Stimulated activated naive B cell treated with anti-CD40 and anti-IgM and Interleukin-4, amounts not matched to agents 10 μg/mL and 1 μg/mL and 100 μg/mL, for 72 hours (primary cell): ENCODE measurements at regions not wholly inside any gene's neighbourhood (a gene's known extent, or its start where the extent isn't known, plus 50 kb on each side); places are given as distances from the start of the nearest gene placed in this dataset.
"Not testable (repeated sequence)": the region's sequence is repeated elsewhere in the genome, so short reads cannot be mapped to it uniquely, and the experiment has no call there.

ENCODE experiments used
- ATAC-seq, 2 donors: fragments of 150-1000 bp; cut with Tn5 transposase; replicated peaks; 2 replicates each; pipeline ENCODE4 v1.10.0; 2021; ENCODE audit warnings: moderate library complexity in 1 of 2
- DNase-seq: peaks from one replicate; pipeline ENCODE4 v3.0.0; 2021
- H3K27ac Mint-ChIP-seq: one replicate; pipeline ENCODE4 v1.8.0; 2022; ENCODE audit warnings: mild to moderate bottlenecking, mixed read lengths
- H3K27me3 Mint-ChIP-seq, 2 donors: one replicate each; pipeline ENCODE4 v1.8.0; 2022; ENCODE audit warnings: mixed read lengths in 2 of 2
- H3K36me3 Mint-ChIP-seq, 2 donors: one replicate each; pipeline ENCODE4 v1.8.0; 2022; ENCODE audit warnings: mixed read lengths in 2 of 2, mild to moderate bottlenecking in 1 of 2
- H3K4me1 Mint-ChIP-seq, 2 donors: one replicate each; pipeline ENCODE4 v1.8.0; 2022; ENCODE audit warnings: mixed read lengths in 2 of 2, mild to moderate bottlenecking in 1 of 2
- H3K4me3 Mint-ChIP-seq, 2 donors: one replicate each; pipeline ENCODE4 v1.8.0; 2022; ENCODE audit warnings: mild to moderate bottlenecking in 2 of 2, mixed read lengths in 2 of 2, moderate library complexity in 1 of 2
- H3K9me3 Mint-ChIP-seq, 2 donors: one replicate each; pipeline ENCODE4 v1.8.0; 2022; ENCODE audit warnings: mixed read lengths in 2 of 2, mild to moderate bottlenecking in 1 of 2

GRCh38 chr7:159303510-159303909, 158.8 kb upstream of the VIPR2 start:
- ATAC-seq, H3K27ac Mint-ChIP-seq, H3K9me3 Mint-ChIP-seq, H3K4me3 Mint-ChIP-seq, H3K36me3 Mint-ChIP-seq, H3K27me3 Mint-ChIP-seq, DNase-seq, H3K4me1 Mint-ChIP-seq: not testable (repeated sequence)

DNA sequence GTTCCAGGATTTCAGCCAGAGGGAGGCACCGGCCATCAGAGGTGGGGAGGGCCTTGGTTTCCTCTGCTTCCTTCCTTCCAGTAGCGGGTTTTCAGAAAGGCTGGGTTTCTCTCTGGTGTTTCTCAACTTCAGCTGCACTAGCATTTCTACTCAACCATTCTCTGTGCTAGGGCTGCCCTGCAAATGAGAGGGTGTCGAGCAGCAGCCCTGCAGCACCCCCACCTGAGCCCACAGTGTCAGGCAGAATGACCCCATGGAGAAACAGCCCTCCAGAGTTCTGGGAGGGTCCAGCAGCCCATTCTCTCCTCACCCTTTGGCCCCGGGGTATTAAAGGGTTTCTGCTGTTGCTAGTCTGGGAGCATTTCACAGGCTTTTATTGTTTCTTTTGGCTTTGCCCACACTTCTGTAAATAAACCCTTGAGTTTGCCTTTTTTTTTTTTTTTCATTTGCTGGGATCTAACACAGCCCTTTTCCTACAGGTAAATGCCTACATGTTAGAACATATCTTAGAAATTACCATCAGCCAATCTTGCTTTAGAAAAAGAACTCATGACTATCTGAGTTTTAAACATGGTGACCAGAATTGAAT, 151.5 kb upstream of the VIPR2 start:
- Mint-ChIP-seq H3K4me3 (no peak overlapping the region), H3K4me1 (no peaks in the 10 kb centered on the region), H3K9me3 (peaks cover 0 to 8% of the 10 kb centered on the region in 2 donors), H3K36me3 (no peaks in the 10 kb centered on the region), H3K27me3 (peaks cover 5 to 7% of the 10 kb centered on the region in 2 donors), H3K27ac (no peak overlapping the region)
- ATAC-seq (no peak), DNase-seq (no peak)

DNA sequence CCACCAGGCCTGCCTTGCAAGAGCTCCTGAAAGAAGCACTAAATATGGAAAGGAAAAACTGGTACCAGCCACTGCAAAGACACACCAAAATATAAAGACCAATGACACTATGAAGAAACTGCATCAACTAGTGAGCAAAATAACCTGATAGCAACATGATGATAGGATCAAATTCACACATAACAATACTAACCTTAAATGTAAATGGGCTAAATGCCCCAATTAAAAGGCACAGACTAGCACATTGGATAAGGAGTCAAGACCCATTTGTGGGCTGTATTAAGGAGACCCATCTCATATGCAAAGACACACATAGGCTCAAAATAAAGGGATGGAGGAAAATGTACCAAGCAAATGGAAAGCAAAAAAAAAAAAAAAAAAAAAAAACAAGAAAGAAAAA, 141.8 kb upstream of the VIPR2 start:
- not testable (repeated sequence) for H3K27ac Mint-ChIP-seq, DNase-seq, H3K36me3 Mint-ChIP-seq, H3K4me1 Mint-ChIP-seq, H3K4me3 Mint-ChIP-seq, ATAC-seq
- H3K27me3 Mint-ChIP-seq = peaks cover 10 to 17% of the 10 kb centered on the region in 2 donors
- H3K9me3 Mint-ChIP-seq = peaks cover 13 to 19% of the 10 kb centered on the region in 2 donors

DNA sequence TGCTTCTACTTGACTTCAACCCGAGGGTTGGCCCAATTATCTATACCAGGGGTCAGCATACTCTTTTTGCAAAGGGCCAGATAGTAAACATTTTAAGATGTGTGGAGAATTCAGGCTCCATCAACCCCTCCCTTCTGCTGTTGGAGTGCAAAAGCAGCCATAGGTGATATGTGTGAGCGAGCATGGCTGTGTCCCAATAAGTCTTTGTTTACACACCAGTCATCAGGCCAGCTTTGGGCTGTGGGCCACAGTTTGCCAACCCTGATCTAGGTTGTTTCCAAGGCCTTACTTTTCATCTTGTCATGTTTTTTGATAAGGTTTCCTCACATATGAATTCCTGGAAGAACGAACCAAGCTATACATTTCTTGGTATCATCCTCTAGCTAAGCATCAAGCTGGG, 136.9 kb upstream of the VIPR2 start:
- Mint-ChIP-seq H3K27me3 (peaks cover 24 to 26% of the 10 kb centered on the region in 2 donors), H3K4me1 (no peaks in the 10 kb centered on the region), H3K4me3 (no peak overlapping the region), H3K9me3 (peaks cover 5 to 16% of the 10 kb centered on the region in 2 donors), H3K36me3 (no peaks in the 10 kb centered on the region), H3K27ac (no peak overlapping the region)
- DNase-seq (no peak), ATAC-seq (no peak)

DNA sequence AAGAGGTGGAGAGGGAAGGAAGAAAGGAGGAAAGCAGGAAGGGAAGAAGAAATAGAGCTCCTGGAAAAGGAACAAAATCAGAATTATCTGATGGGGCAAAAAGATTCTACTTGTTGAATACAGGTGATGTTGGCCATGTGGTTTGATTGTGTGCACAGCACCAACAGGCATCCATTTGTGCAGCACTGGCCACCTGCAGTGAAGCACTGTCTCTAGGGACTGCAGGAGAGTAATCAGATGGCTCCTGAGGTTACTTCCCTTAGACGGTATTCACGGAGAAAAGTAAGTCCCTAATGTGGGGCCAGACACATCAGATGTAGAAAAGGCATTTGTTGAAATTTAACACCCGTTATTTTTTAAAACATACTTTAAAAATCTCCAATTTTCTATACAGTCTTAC, 135.3 kb upstream of the VIPR2 start:
- no peak overlapping the region for H3K27ac Mint-ChIP-seq
- H3K4me3 Mint-ChIP-seq = no peak overlapping the region
- ATAC-seq = no peak
- H3K36me3 Mint-ChIP-seq = no peaks in the 10 kb centered on the region
- H3K4me1 Mint-ChIP-seq = no peaks in the 10 kb centered on the region
- peaks cover 10 to 16% of the 10 kb centered on the region in 2 donors for H3K9me3 Mint-ChIP-seq
- peaks cover 20 to 21% of the 10 kb centered on the region in 2 donors for H3K27me3 Mint-ChIP-seq
- DNase-seq = no peak

DNA sequence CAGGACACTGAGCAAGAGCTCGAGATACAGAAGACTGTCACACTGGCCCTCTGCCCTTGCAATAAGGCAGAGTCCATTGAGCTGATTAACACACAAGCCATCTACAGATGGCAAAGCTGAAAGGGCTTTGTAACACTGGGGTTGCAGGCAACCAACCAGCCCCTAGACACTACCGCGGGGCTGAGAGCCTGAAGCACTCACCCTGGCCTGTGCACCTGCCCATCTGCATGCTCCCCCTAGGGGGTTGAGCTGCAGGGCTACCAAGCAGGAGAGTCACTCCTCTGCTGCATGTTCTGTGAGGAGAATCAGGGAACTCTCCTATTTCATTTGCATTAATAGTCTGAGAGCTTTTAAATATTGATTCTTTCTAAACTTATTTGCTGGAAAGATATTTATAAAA, 128.1 kb upstream of the VIPR2 start:
- Mint-ChIP-seq H3K4me1 (no peaks in the 10 kb centered on the region), H3K27me3 (peaks cover 3 to 19% of the 10 kb centered on the region in 2 donors), H3K9me3 (peaks cover 31 to 32% of the 10 kb centered on the region in 2 donors), H3K36me3 (no peaks in the 10 kb centered on the region), H3K4me3 (no peak overlapping the region), H3K27ac (no peak overlapping the region)
- DNase-seq (no peak), ATAC-seq (no peak)

DNA sequence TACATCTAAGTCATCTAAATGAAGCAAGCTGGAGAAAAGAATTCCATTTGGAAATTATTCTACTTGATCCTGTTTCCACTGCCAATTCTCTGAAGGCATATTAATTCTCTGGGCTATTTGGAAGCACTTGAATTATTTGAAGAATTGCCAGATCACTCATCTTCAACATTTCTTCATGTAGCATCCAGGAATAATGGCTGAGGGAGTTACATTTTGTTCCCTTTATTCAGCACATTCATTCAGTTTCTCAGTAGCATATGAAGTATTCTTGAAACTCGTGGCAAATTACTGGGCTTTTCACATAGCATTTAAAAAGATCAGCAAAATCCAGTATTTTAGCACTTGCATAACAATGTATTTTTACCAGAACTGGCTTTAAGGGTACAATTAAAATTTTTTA, 127.1 kb upstream of the VIPR2 start:
- H3K4me3 Mint-ChIP-seq = no peak overlapping the region
- ATAC-seq = no peak

GRCh38 chr7:159269745-159270144, 125.1 kb upstream of the VIPR2 start:
- ATAC-seq (no peak), DNase-seq (no peak)
- Mint-ChIP-seq H3K36me3 (no peaks in the 10 kb centered on the region), H3K9me3 (peaks cover 20 to 25% of the 10 kb centered on the region in 2 donors), H3K4me3 (no peak overlapping the region), H3K4me1 (no peaks in the 10 kb centered on the region), H3K27me3 (peaks cover 3 to 9% of the 10 kb centered on the region in 2 donors), H3K27ac (no peak overlapping the region)

More for the DNA sequence above, 127.1 kb upstream of the VIPR2 start:
- Mint-ChIP-seq H3K36me3 (no peaks in the 10 kb centered on the region), H3K27me3 (peaks cover 3 to 9% of the 10 kb centered on the region in 2 donors), H3K4me1 (no peaks in the 10 kb centered on the region), H3K27ac (no peak overlapping the region), H3K9me3 (peaks cover 29 to 31% of the 10 kb centered on the region in 2 donors)
- DNase-seq = no peak

DNA sequence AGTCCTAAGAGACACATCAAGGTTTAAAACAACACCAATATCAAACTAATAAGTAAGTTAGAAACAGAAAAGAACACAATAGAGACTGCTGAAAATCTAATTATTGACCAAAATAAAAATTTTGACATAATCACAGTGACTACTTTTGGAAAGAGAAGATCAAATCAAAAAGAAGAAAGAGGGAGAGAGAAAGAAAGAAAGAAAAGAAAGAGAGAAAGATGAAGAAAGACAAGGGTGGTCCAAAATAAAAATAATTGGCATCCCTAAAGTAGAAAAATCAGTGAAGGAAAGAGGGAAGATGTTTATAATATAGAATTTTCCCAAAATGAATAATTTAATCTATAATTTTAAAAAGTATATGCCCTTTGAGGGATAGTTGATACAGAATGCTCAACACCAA, 118.8 kb upstream of the VIPR2 start:
- Mint-ChIP-seq H3K27ac (no peak overlapping the region), H3K4me1 (no peaks in the 10 kb centered on the region), H3K9me3 (peaks cover 11 to 18% of the 10 kb centered on the region in 2 donors), H3K27me3 (peaks cover 0 to 6% of the 10 kb centered on the region in 2 donors), H3K4me3 (no peak overlapping the region), H3K36me3 (peaks cover 0 to 4% of the 10 kb centered on the region in 2 donors)
- no peak for ATAC-seq
- no peak for DNase-seq

DNA sequence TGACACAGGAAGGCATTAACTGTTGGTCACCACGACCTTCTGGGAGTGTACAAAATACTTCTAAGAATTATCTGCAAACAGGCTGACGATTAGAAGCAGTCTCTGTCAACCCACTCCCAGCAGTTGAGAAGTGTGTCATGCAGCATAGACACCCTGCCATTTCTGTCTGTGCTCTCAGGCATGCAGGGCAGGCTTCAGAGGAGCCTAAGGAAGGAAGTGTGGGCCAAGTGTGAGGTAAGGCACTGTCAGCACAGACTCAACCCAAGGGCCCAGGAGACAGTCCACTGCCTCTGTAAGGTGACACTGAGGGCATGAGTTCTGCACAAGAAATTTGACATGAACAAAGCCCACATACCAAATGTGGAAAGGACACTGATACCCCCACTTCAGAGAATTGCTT, 109.0 kb upstream of the VIPR2 start:
- Mint-ChIP-seq H3K36me3 (no peaks in the 10 kb centered on the region), H3K4me3 (no peak overlapping the region), H3K27ac (no peak overlapping the region), H3K9me3 (peaks cover 0 to 2% of the 10 kb centered on the region in 2 donors), H3K27me3 (peaks cover 0 to 12% of the 10 kb centered on the region in 2 donors), H3K4me1 (peaks cover 0 to 3% of the 10 kb centered on the region in 2 donors)
- no peak for DNase-seq
- peak in 1 of 2 donors; percentile 38 for ATAC-seq

DNA sequence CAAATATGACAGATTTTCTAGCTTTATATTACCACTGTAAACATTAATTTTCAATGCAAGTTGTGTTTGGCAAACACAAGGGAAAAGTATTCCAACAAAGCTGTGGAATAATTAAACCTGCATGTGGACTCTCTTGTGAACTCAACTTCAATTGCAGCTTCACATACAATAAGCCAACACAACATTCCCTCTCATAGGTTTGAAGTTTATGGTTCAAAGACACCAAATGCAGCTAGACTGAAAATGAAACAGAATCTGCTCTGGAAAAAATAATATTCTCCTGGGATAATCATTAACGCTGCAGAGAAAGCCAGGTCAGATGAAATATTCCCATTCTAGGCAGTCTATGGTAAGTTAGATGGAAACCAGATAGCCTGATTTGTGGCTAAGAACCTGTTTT, 105.8 kb upstream of the VIPR2 start:
- Mint-ChIP-seq H3K9me3 (no peaks in the 10 kb centered on the region), H3K27me3 (peaks cover 9 to 12% of the 10 kb centered on the region in 2 donors), H3K4me1 (peaks cover 0 to 3% of the 10 kb centered on the region in 2 donors), H3K36me3 (no peaks in the 10 kb centered on the region), H3K4me3 (no peak overlapping the region), H3K27ac (no peak overlapping the region)
- no peak for DNase-seq
- ATAC-seq = no peak

GRCh38 chr7:159249671-159250070, 105.0 kb upstream of the VIPR2 start:
- Mint-ChIP-seq H3K9me3 (no peaks in the 10 kb centered on the region), H3K4me1 (peaks cover 0 to 3% of the 10 kb centered on the region in 2 donors), H3K27ac (no peak overlapping the region), H3K27me3 (peaks cover 9 to 10% of the 10 kb centered on the region in 2 donors), H3K4me3 (no peak overlapping the region), H3K36me3 (no peaks in the 10 kb centered on the region)
- DNase-seq (no peak), ATAC-seq (no peak)

- Mint-ChIP-seq H3K9me3 (no peaks in the 10 kb centered on the region), H3K36me3 (no peaks in the 10 kb centered on the region), H3K4me1 (no peaks in the 10 kb centered on the region), H3K27me3 (peaks cover 2 to 14% of the 10 kb centered on the region in 2 donors), H3K27ac (no peak overlapping the region), H3K4me3 (no peak overlapping the region)
- DNase-seq (no peak), ATAC-seq (no peak)
Measured at GRCh38 chr7:159247910-159248309, 103.2 kb upstream of the VIPR2 start.

DNA sequence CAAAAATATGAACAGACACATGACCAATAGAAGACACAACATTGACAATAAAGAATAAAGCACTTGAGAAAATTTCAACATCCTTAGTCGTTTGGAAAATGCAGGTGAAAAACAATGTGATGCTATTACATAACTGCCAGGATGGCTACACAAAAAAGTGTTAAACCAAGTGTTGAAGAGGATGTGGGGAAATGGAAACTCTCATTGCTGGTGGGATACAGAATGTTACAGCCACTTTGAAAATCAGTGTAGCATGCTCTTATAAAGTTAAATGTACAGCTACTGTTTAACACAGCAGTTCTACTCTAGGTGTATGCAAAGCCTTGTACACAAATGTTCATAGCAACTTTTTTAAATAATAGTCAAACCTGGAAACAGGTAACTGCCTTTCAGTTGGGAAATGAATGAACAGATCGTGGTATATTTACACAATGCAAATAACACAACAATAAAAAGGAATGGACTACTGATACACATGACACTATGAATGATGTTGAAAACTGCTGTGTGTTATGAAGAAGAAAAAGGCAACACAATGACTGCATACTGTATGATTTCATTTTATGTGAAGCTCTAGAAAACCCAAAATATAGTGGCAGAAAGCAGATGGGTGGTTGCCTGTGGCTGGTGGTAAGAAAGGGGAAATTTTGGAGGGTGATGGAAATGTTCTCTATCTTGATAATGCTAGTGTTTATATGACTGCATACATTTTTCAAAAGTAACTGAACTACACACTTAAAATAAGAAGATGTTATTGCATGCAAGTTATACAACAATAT, 102.2 kb upstream of the VIPR2 start:
- DNase-seq (no peak), ATAC-seq (no peak)
- Mint-ChIP-seq H3K27ac (no peak overlapping the region), H3K4me1 (no peaks in the 10 kb centered on the region), H3K4me3 (no peak overlapping the region), H3K9me3 (no peaks in the 10 kb centered on the region), H3K36me3 (no peaks in the 10 kb centered on the region), H3K27me3 (peaks cover 0 to 14% of the 10 kb centered on the region in 2 donors)

DNA sequence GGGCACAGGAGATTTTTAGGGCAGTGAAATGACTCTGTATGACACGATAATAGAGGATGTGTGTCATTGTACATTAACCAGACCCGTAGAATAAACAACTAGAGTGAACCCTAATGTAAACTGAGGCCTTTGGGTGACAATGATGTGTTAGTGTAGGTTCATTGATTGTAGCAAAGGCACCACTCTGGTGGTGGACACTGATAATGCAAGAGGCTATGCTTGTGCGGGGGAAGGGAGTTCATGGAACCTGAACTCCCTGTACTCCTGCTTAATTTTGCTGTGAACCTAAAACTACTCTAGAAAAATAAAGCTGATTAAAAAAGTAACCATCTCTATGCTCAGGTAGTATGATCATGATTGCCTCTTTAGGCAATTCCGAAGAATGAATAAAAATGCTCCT, 96.3 kb upstream of the VIPR2 start:
- Mint-ChIP-seq H3K9me3 (no peaks in the 10 kb centered on the region), H3K4me1 (no peaks in the 10 kb centered on the region), H3K27ac (no peak overlapping the region), H3K27me3 (peaks cover 21 to 37% of the 10 kb centered on the region in 2 donors), H3K4me3 (no peak overlapping the region), H3K36me3 (no peaks in the 10 kb centered on the region)
- DNase-seq (no peak), ATAC-seq (no peak)
